Upper lobe of left lung (tissue), 6 donors: ENCODE measurements at regions not wholly inside any gene's neighbourhood (a gene's known extent, or its start where the extent isn't known, plus 50 kb on each side); places are given as distances from the start of the nearest gene placed in this dataset.
"Not testable (repeated sequence)": the region's sequence is repeated elsewhere in the genome, so short reads cannot be mapped to it uniquely, and the experiment has no call there.

Experiments used
- ATAC-seq, 2 donors: fragments of 200-7000 bp; cut with Tn5 transposase; one replicate each; pipeline ENCODE4 v1.9.1; 2022; ENCODE audit warnings: mild to moderate bottlenecking in 2 of 2, moderate library complexity in 2 of 2; ENCODE audit not compliant: low FRiP score in 2 of 2
- DNase-seq, 2 donors: peaks; one replicate each; pipeline ENCODE4 v3.0.0-alpha.2; 2019 to 2020
- H3K27ac ChIP-seq, 4 donors: fragments of 200-600 bp; sonication (generic); one replicate each; pipeline ENCODE4 v1.5.1; 2016 to 2019
- H3K27me3 ChIP-seq, 4 donors: fragments of 200-600 bp; sonication (generic); one replicate each; pipeline ENCODE4 v1.5.1; 2017 to 2019
- H3K36me3 ChIP-seq, 4 donors: fragments of 200-600 bp; sonication (generic); one replicate each; pipeline ENCODE4 v1.5.1; 2016 to 2019
- H3K4me1 ChIP-seq, 4 donors: fragments of 200-600 bp; sonication (generic); one replicate each; pipeline ENCODE4 v1.5.1; 2018 to 2019
- H3K4me3 ChIP-seq, 4 donors: fragments of 200-600 bp; sonication (generic); one replicate each; pipeline ENCODE4 v1.5.1; 2017 to 2019; ENCODE audit warnings: mild to moderate bottlenecking in 2 of 4, moderate library complexity in 1 of 4
- H3K9me3 ChIP-seq, 4 donors: fragments of 200-600 bp; sonication (generic); one replicate each; pipeline ENCODE4 v1.5.1; 2018 to 2019
- EP300 ChIP-seq, 4 donors: sonication (generic); formaldehyde crosslinking; IDR thresholded peaks; one replicate each; pipeline ENCODE4 v1.5.1; 2017; ENCODE audit warnings: antibody characterized with exemption in 4 of 4, control low read depth in 2 of 4
- POLR2A ChIP-seq, 4 donors: fragments of 450-650 bp; IDR thresholded peaks; one replicate each; pipeline ENCODE4 v1.5.1; 2016 to 2017; ENCODE audit warnings: antibody characterized with exemption in 4 of 4, mild to moderate bottlenecking in 2 of 4
- POLR2AphosphoS5 ChIP-seq, 2 donors: sonication (generic); formaldehyde crosslinking; IDR thresholded peaks; one replicate each; pipeline ENCODE4 v1.5.1; 2017; ENCODE audit warnings: antibody characterized with exemption in 2 of 2
- WGBS, 2 donors: methylation state at CpG; one replicate each; pipeline ENCODE4 v1.1.5; 2017 to 2018; 5-methylcytosine and 5-hydroxymethylcytosine counted together
- TF ChIP-seq, protein P1 (sequence below), 6 experiments: fragments of 450-650 bp in 4 of 6; fragments of 200-600 bp in 2 of 6; sonication (generic) in 2 of 6; IDR thresholded peaks; one replicate each; pipeline ENCODE4 v1.5.1; 2016 to 2019; ENCODE audit warnings: antibody characterized with exemption in 6 of 6
- donor health status: DM: no; HTN: no; CAD: no; lungs with moderate emphysema.
- donor health status: DM: no; HTN: yes; CAD: no; lungs with severe emphysema.

DNA sequence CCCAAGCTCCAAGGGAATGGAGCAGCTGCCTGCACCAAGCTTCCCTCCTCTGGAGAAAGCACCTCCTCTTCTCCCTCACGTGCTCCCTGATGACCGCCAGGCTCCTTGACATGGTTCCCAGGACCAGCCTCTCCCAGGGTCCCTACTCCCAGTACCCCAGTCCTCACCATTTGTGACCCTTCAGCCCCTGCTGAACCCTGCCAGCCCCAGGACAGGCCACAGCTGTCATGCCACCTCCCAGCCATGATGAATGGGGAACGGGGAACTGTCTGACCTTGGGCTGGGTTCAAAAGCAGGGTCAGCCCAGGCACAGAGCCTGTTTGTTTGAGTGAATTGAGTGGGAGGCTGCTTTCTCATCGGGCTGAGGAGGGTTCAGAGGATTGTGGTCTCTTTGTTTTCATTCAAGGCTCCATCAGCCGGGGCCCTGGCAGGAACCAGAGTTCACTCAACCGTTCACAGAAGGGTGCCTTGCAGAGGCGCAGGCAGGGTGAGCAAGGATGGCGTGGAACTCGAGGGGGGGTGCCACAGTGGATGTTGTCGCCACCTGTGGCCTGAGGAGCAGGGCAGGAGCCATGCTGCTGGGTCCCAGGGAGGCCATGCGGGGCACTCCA lies 344.5 kb upstream of the SFSWAP start:
- H3K4me1 ChIP-seq = no peaks in the 10 kb centered on the region
- no peaks in the 10 kb centered on the region for H3K9me3 ChIP-seq
- ATAC-seq (no peak), DNase-seq (no peak)
- TF ChIP-seq POLR2A (IDR thresholded peaks at IDR 0.05) (no peak), POLR2AphosphoS5 (IDR thresholded peaks at IDR 0.05) (no peak), EP300 (IDR thresholded peaks at IDR 0.05) (no peak)
- TF ChIP-seq, protein P1, sequence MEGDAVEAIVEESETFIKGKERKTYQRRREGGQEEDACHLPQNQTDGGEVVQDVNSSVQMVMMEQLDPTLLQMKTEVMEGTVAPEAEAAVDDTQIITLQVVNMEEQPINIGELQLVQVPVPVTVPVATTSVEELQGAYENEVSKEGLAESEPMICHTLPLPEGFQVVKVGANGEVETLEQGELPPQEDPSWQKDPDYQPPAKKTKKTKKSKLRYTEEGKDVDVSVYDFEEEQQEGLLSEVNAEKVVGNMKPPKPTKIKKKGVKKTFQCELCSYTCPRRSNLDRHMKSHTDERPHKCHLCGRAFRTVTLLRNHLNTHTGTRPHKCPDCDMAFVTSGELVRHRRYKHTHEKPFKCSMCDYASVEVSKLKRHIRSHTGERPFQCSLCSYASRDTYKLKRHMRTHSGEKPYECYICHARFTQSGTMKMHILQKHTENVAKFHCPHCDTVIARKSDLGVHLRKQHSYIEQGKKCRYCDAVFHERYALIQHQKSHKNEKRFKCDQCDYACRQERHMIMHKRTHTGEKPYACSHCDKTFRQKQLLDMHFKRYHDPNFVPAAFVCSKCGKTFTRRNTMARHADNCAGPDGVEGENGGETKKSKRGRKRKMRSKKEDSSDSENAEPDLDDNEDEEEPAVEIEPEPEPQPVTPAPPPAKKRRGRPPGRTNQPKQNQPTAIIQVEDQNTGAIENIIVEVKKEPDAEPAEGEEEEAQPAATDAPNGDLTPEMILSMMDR (IDR thresholded peaks at IDR 0.05) = no peak
- H3K4me3 ChIP-seq = no peak overlapping the region
- H3K27ac ChIP-seq = no peak overlapping the region
- 60 to 66% methylated on average over 8 to 11 of the region's 11 CpGs for WGBS, 2 donors
- no peaks in the 10 kb centered on the region for H3K27me3 ChIP-seq
- no peaks in the 10 kb centered on the region for H3K36me3 ChIP-seq

DNA sequence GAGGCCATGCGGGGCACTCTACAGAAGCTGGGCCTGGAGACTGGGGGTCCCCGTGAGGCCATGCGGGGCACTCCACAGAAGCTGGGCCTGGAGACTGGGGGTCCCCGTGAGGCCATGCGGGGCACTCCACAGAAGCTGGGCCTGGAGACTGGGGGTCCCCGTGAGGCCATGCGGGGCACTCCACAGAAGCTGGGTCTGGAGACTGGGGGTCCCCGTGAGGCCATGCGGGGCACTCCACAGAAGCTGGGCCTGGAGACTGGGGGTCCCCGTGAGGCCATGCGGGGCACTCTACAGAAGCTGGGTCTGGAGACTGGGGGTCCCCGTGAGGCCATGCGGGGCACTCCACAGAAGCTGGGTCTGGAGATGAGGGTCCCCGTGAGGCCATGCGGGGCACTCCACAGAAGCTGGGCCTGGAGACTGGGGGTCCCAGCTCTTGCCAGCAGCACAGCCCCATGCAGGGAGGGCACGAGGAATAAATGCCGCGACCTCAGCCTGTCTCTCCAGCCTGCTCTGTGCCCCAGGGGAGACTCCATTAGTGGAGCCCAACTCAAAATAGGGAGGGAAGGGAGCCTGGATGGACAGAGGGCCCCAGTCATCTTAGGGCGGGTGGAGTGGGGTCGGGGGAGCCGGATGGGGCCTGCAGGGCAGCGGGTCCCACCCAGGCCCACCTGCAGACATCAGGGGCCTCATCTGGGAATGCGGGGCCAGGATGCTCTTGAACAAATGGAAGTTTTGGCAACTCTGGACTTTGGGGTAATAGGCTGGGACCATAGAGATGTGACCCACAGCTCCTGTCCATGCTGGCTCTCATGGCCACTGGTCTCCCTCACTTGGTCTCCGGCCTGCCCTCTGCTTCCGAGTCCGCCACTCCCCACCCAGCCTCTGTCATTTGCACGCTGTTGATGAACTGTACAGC lies 343.6 kb upstream of the SFSWAP start:
- 90 to 95% methylated on average over 16 of the region's 27 CpGs for WGBS, 2 donors
- not testable (repeated sequence) for H3K9me3 ChIP-seq, H3K27ac ChIP-seq, H3K27me3 ChIP-seq, ATAC-seq, H3K36me3 ChIP-seq, H3K4me3 ChIP-seq, H3K4me1 ChIP-seq
- peak in 1 of 2 donors; percentile 73 for DNase-seq

DNA sequence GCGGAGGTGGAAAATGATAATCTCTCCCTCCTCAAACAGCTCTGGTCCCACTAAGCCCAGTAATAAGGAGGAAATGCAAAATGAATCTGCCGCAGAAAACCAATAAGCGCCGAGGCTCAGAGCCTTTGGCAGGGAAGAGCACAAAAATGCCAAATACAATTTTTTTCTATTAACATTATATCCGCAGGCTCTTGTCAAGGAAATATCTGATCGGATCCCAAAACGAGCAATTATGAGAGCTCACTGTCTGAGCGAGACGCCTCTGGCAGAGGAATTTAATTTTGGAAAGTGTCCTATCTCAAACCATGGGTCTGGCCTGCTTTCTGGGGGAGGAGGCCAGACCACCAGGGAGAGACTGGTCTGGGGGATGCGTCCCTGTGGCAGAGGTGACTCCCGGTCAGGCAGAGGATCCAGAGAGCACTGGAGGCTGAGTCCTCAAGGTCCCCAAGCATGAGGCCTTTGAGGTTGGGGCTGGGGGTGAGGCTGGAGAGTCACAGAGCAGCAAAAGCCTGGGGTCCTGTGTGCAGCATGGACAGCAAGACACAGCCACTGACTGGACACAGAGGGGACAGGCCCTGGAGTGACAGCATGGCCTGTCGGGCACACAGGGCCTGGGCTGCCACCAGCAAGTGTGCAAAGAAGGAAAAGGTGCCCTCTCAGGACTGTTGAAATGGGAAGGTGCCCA lies 342.8 kb upstream of the SFSWAP start:
- Histone ChIP-seq H3K36me3 (no peaks in the 10 kb centered on the region), H3K9me3 (no peaks in the 10 kb centered on the region), H3K27ac (no peak overlapping the region), H3K4me1 (no peaks in the 10 kb centered on the region), H3K27me3 (no peaks in the 10 kb centered on the region), H3K4me3 (no peak overlapping the region)
- 80 to 89% methylated on average over 10 to 12 of the region's 12 CpGs for whole genome bisulfite sequencing, 2 donors
- TF ChIP-seq POLR2AphosphoS5 (IDR thresholded peaks at IDR 0.05) = no peak
- TF ChIP-seq, protein P1 (IDR thresholded peaks at IDR 0.05) = no peak
- TF ChIP-seq POLR2A (IDR thresholded peaks at IDR 0.05) = no peak
- TF ChIP-seq EP300 (IDR thresholded peaks at IDR 0.05) = no peak
- ATAC-seq (peak in 1 of 2 donors; percentile 23), DNase-seq (no peak)

DNA sequence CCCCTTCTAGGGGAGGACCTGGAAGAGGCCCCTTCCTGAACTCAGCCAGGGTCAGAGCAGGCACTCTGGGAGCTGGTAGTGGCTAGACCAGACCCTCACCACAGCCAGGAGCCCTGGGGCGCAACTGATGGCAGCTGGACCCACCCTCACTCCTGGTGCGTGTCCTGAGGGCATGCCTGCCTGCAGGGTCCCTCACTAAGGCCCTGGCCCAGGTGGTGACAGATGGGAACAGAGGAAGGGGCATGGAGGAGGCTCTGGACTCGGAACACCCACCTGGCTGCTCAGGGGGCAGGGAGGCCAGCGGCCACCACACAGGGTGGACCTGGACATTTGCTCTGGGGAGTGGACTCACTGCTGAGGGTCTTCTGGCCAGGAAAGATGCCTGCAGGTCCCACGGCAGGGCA lies 342.2 kb upstream of the SFSWAP start:
- peak; percentile 18 to 50 for ATAC-seq
- no peak overlapping the region for H3K27ac ChIP-seq
- no peaks in the 10 kb centered on the region for H3K4me1 ChIP-seq
- H3K4me3 ChIP-seq = no peak overlapping the region
- WGBS, 2 donors = 70 to 83% methylated on average over 2 to 5 of the region's 5 CpGs
- DNase-seq = peak; percentile 18 to 70
- no peaks in the 10 kb centered on the region for H3K36me3 ChIP-seq
- H3K27me3 ChIP-seq = no peaks in the 10 kb centered on the region
- no peak for TF ChIP-seq POLR2A (IDR thresholded peaks at IDR 0.05)
- TF ChIP-seq, protein P1 (IDR thresholded peaks at IDR 0.05) = no peak
- no peaks in the 10 kb centered on the region for H3K9me3 ChIP-seq

DNA sequence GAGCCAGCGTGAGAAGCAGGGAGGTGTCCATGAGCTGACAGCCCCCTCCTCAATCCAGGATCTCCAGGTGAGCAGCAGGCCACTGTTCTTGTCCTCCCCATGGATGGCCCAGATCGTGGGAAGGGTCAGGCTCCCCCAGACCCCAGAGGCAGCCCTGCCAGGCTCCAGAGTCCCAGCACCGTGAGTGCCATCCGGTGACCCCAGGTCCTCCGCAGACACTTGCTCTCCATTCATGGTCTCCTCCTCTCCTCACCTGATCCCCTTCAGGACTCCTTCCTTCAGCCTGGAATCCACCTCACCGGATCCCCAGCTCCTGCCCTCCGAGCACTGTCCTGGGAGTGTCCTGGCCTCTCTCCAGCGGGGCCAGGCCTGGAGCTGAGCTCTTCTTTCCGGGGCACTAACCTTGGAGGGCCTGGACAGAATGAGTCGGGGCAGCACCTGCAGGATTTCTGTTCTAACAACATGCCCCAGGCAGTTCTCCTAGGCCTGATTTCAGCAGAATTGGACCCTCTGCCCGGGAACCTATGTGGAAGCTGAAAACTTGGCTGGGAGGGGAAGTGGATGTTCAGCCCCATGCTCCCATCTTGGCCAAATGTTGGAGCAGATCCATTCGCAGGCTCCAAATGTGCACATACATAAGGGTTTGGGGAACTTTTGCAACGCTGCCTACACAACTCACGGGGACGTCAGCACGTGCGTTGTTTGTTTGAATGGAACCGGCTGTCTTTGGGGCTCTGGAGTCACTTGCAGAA lies 341.6 kb upstream of the SFSWAP start:
- TF ChIP-seq POLR2AphosphoS5 (IDR thresholded peaks at IDR 0.05) (no peak), EP300 (IDR thresholded peaks at IDR 0.05) (no peak), POLR2A (IDR thresholded peaks at IDR 0.05) (no peak)
- TF ChIP-seq, protein P1 (IDR thresholded peaks at IDR 0.05) = no peak
- peak in 1 of 2 donors; percentile 15 for DNase-seq
- WGBS, 2 donors = 89 to 91% methylated on average over 12 to 18 of the region's 18 CpGs
- Histone ChIP-seq H3K27me3 (no peaks in the 10 kb centered on the region), H3K4me3 (no peak overlapping the region), H3K36me3 (no peaks in the 10 kb centered on the region), H3K4me1 (no peaks in the 10 kb centered on the region), H3K27ac (no peak overlapping the region), H3K9me3 (no peaks in the 10 kb centered on the region)
- peak in 1 of 2 donors; percentile 24 for ATAC-seq
